Mammary epithelial cell (primary cell): ENCODE measurements at regions not wholly inside any gene's neighbourhood (a gene's known extent, or its start where the extent isn't known, plus 50 kb on each side); places are given as distances from the start of the nearest gene placed in this dataset.

Experiments used
- EZH2 ChIP-seq: IDR thresholded peaks from 2 replicates; pipeline ENCODE4 v1.6.1; 2012; ENCODE audit warnings: low read length, inconsistent platforms, borderline replicate concordance
- TF ChIP-seq, protein P1 (sequence below), 2 donors: IDR thresholded peaks in 1 of 2; conservative IDR thresholded peaks in 1 of 2; 2 replicates each; pipeline ENCODE4 v1.5.1; 2011 to 2012; ENCODE audit warnings: inconsistent platforms in 2 of 2, low read length in 2 of 2, mild to moderate bottlenecking in 2 of 2, control low read depth in 1 of 2, low read depth in 1 of 2; ENCODE audit not compliant: insufficient read depth in 1 of 2; ENCODE audit errors: extremely low read depth in 1 of 2

DNA sequence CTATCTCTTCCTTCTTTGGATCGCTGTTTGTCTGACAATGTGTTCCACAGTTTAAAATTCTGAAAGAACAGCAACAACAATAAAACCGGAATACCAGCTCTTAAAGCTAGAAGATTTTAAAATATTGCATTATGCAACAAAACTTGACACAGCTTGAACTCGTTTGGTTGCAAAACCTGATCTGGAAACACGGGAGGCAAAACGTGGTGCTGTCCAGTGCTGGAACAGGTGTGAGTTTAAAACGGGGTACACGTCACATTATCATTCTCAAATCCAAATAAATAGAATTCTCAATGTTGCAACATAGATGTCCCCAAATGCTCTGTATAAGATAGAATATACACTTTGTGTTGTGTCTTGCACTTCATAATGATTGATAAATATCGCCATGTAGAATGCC, 110.9 kb upstream of the LYSMD4 start:
- TF ChIP-seq, protein P1, sequence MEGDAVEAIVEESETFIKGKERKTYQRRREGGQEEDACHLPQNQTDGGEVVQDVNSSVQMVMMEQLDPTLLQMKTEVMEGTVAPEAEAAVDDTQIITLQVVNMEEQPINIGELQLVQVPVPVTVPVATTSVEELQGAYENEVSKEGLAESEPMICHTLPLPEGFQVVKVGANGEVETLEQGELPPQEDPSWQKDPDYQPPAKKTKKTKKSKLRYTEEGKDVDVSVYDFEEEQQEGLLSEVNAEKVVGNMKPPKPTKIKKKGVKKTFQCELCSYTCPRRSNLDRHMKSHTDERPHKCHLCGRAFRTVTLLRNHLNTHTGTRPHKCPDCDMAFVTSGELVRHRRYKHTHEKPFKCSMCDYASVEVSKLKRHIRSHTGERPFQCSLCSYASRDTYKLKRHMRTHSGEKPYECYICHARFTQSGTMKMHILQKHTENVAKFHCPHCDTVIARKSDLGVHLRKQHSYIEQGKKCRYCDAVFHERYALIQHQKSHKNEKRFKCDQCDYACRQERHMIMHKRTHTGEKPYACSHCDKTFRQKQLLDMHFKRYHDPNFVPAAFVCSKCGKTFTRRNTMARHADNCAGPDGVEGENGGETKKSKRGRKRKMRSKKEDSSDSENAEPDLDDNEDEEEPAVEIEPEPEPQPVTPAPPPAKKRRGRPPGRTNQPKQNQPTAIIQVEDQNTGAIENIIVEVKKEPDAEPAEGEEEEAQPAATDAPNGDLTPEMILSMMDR (conservative IDR thresholded peaks at IDR 0.05 in 1 of 2, IDR thresholded peaks at IDR 0.05 in 1 of 2; ENCODE audit: extremely low read depth in 1 of 2, insufficient read depth in 1 of 2, low read depth in 1 of 2, low read length in 2 of 2), result no peak
- no peak for TF ChIP-seq EZH2
